ENCODE measurements at regions not wholly inside any gene's neighbourhood (a gene's known extent, or its start where the extent isn't known, plus 50 kb on each side); places are given as distances from the start of the nearest gene placed in this dataset.

DNA sequence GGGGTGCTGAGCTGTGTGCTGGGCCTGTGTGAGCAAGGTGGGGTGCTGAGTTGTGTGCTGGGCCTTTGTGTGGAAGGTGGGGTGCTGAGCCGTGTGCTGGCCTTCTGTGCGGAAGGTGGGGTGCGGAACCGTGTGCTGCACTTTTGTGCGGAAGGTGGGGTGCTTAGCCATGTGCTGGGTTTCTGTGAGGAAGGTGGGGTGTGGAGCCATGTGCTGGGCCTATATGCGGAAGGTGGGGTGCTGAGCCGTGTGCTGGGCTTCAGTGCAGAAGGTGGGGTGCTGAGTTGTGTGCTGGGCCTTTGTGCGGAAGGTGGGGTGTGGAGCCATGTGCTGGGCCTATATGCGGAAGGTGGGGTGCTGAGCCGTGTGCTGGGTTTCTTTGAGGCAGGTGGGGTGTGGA lies 555.4 kb upstream of the EEF2KMT start:
- TF ChIP-seq OSR1 (CRISPR knock-in tag; IDR thresholded peaks at IDR 0.05) = no peak
- TF ChIP-seq ESRRG (CRISPR knock-in tag; IDR thresholded peaks at IDR 0.05) = no peak
- TF ChIP-seq POU6F1 (CRISPR knock-in tag; IDR thresholded peaks at IDR 0.05; ENCODE audit: borderline replicate concordance, low read depth) = no peak
- no peak for TF ChIP-seq ARNTL (CRISPR knock-in tag; IDR thresholded peaks at IDR 0.05; ENCODE audit: borderline replicate concordance, low read depth)
- no peak for TF ChIP-seq ZNF565 (CRISPR knock-in tag; conservative IDR thresholded peaks at IDR 0.05; ENCODE audit: low read depth)
- no peak for TF ChIP-seq ZNF8 (CRISPR knock-in tag; IDR thresholded peaks at IDR 0.05)
- TF ChIP-seq SNAI2 (CRISPR knock-in tag; IDR thresholded peaks at IDR 0.05) = no peak
- no peak for TF ChIP-seq PATZ1 (CRISPR knock-in tag; IDR thresholded peaks at IDR 0.05; ENCODE audit: borderline replicate concordance)
- TF ChIP-seq TCF4 (CRISPR knock-in tag; IDR thresholded peaks at IDR 0.05; ENCODE audit: borderline replicate concordance) = no peak
- no peak for TF ChIP-seq ZC3H10 (CRISPR knock-in tag; IDR thresholded peaks at IDR 0.05)
- no peak for TF ChIP-seq ZFP30 (CRISPR knock-in tag; IDR thresholded peaks at IDR 0.05)

Measured in SK-N-SH treated with all-trans-retinoic acid at 6 μM for 48 hours (cell line).